ENCODE measurements at regions not wholly inside any gene's neighbourhood (a gene's known extent, or its start where the extent isn't known, plus 50 kb on each side); places are given as distances from the start of the nearest gene placed in this dataset.
A peak's percentile ranks its signal among the peaks of the same experiment; 100 is the strongest.

GRCh38 chr4:14631806-14632440 lies 370.4 kb upstream of the CPEB2 start:
- no peak for DNase-seq (ENCODE audit: low read depth)

- DNase-seq (ENCODE audit: low read depth): no peak
These were observed 365.7 kb upstream of the CPEB2 start for GRCh38 chr4:14636563-14636962.

GRCh38 chr4:14640476-14640875 lies 361.8 kb upstream of the CPEB2 start:
- DNase-seq (ENCODE audit: low read depth): no peak

- DNase-seq (ENCODE audit: low read depth): no peak
These were observed 360.4 kb upstream of the CPEB2 start for GRCh38 chr4:14641871-14642270.

GRCh38 chr4:14644580-14645282 lies 357.6 kb upstream of the CPEB2 start:
- no peak for DNase-seq (ENCODE audit: low read depth)

- no peak for DNase-seq (ENCODE audit: low read depth)
These were observed 355.4 kb upstream of the CPEB2 start for GRCh38 chr4:14646831-14647230.

GRCh38 chr4:14650127-14650526 lies 352.2 kb upstream of the CPEB2 start:
- no peak for DNase-seq (ENCODE audit: low read depth)

- no peak for DNase-seq (ENCODE audit: low read depth)
These were observed 349.8 kb upstream of the CPEB2 start for GRCh38 chr4:14652522-14652921.

GRCh38 chr4:14653338-14653737 lies 348.9 kb upstream of the CPEB2 start:
- no peak for DNase-seq (ENCODE audit: low read depth)

GRCh38 chr4:14659286-14659685 lies 343.0 kb upstream of the CPEB2 start:
- no peak for DNase-seq (ENCODE audit: low read depth)

GRCh38 chr4:14667624-14668151 lies 334.6 kb upstream of the CPEB2 start:
- peak; percentile 8 for DNase-seq (ENCODE audit: low read depth)

- no peak for DNase-seq (ENCODE audit: low read depth)
These were observed 334.0 kb upstream of the CPEB2 start for GRCh38 chr4:14668296-14668695.

- DNase-seq (ENCODE audit: low read depth): no peak
These were observed 332.9 kb upstream of the CPEB2 start for GRCh38 chr4:14669371-14669770.

GRCh38 chr4:14671146-14671545 lies 331.1 kb upstream of the CPEB2 start:
- DNase-seq (ENCODE audit: low read depth): no peak

- DNase-seq (ENCODE audit: low read depth): no peak
These were observed 326.8 kb upstream of the CPEB2 start for GRCh38 chr4:14675279-14675985.

- no peak for DNase-seq (ENCODE audit: low read depth)
These were observed 322.4 kb upstream of the CPEB2 start for GRCh38 chr4:14679906-14680305.

- DNase-seq (ENCODE audit: low read depth): no peak
These were observed 321.0 kb upstream of the CPEB2 start for GRCh38 chr4:14681330-14681729.

- no peak for DNase-seq (ENCODE audit: low read depth)
These were observed 308.6 kb upstream of the CPEB2 start for GRCh38 chr4:14693728-14694127.

- DNase-seq (ENCODE audit: low read depth): no peak
These were observed 307.0 kb upstream of the CPEB2 start for GRCh38 chr4:14695095-14695845.

- DNase-seq (ENCODE audit: low read depth): no peak
These were observed 302.2 kb upstream of the CPEB2 start for GRCh38 chr4:14700083-14700482.

- no peak for DNase-seq (ENCODE audit: low read depth)
These were observed 301.7 kb upstream of the CPEB2 start for GRCh38 chr4:14700544-14700943.

GRCh38 chr4:14701389-14701788 lies 300.9 kb upstream of the CPEB2 start:
- DNase-seq (ENCODE audit: low read depth): no peak

Data from EH (cell line).